Ovary (tissue), 7 donors: ENCODE measurements at regions not wholly inside any gene's neighbourhood (a gene's known extent, or its start where the extent isn't known, plus 50 kb on each side); places are given as distances from the start of the nearest gene placed in this dataset.

Source experiments
- DNase-seq, 5 donors: peaks; one replicate each; pipeline ENCODE4 v3.0.0-alpha.2; 2019 to 2020
- H3K27ac ChIP-seq, 2 donors: fragments of 200-600 bp; one replicate each; pipeline versions ENCODE4 v1.5.1 to v1.8.0; 2019 to 2022
- H3K27me3 ChIP-seq: fragments of 200-600 bp; one replicate; pipeline ENCODE4 v1.8.0; 2022
- H3K36me3 ChIP-seq: fragments of 200-600 bp; sonication (generic); one replicate; pipeline ENCODE4 v1.5.1; 2019
- H3K4me1 ChIP-seq: one replicate; pipeline ENCODE4 v1.8.1; 2013; ENCODE audit warnings: mild to moderate bottlenecking, moderate library complexity; ENCODE audit not compliant: insufficient read depth
- H3K4me3 ChIP-seq: fragments of 200-600 bp; sonication (generic); one replicate; pipeline ENCODE4 v1.5.1; 2017
- H3K9me3 ChIP-seq, 2 donors: fragments of 200-600 bp in 1 of 2; sonication (generic) in 1 of 2; one replicate each; pipeline versions ENCODE4 v1.5.1 to v1.8.1; 2013 to 2019; ENCODE audit warnings: mild to moderate bottlenecking in 1 of 2, moderate library complexity in 1 of 2
- EP300 ChIP-seq: sonication (generic); formaldehyde crosslinking; IDR thresholded peaks from one replicate; pipeline ENCODE4 v1.6.1; 2017; ENCODE audit warnings: antibody characterized with exemption
- POLR2A ChIP-seq: fragments of 450-650 bp; IDR thresholded peaks from one replicate; pipeline ENCODE4 v1.6.1; 2017; ENCODE audit warnings: antibody characterized with exemption, mild to moderate bottlenecking, moderate library complexity
- WGBS, 3 donors: extraction: QIAGEN DNeasy Blood & Tissue Kit in 1 of 3; methylation state at CpG; one replicate each; pipeline versions ENCODE4 v1.1.5 to v1.1.7; 2013 to 2017; 5-methylcytosine and 5-hydroxymethylcytosine counted together
- intact Hi-C, 4 donors: fragments of 100-400 bp; cut with DNase I; formaldehyde crosslinking; loops; one replicate each; pipeline versions ENCODE4 v1.11.0 to v1.15.1; 2022 to 2023
- TF ChIP-seq, protein P1 (sequence below), 3 donors: fragments of 450-650 bp in 2 of 3; fragments of 200-600 bp in 1 of 3; IDR thresholded peaks; one replicate each; pipeline versions ENCODE4 v1.5.1 to v1.8.0; 2016 to 2022; ENCODE audit warnings: antibody characterized with exemption in 3 of 3, mild to moderate bottlenecking in 1 of 3
- donor health status: DM: no; HTN: no; CAD: no; lungs with moderate emphysema.
- donor health status: DM: no; HTN: no; CAD: no.
- donor health status: Bipolar disorder and iron deficiency.
- donor health status: DM: no; HTN: no; CAD: no.
- donor health status: DM: yes; HTN: yes; CAD: no.

- 5 to 10% (median 7%) methylated on average over 10 of the region's 10 CpGs for WGBS, 3 donors
- TF ChIP-seq POLR2A (no peak), EP300 (no peak)
- TF ChIP-seq, protein P1, sequence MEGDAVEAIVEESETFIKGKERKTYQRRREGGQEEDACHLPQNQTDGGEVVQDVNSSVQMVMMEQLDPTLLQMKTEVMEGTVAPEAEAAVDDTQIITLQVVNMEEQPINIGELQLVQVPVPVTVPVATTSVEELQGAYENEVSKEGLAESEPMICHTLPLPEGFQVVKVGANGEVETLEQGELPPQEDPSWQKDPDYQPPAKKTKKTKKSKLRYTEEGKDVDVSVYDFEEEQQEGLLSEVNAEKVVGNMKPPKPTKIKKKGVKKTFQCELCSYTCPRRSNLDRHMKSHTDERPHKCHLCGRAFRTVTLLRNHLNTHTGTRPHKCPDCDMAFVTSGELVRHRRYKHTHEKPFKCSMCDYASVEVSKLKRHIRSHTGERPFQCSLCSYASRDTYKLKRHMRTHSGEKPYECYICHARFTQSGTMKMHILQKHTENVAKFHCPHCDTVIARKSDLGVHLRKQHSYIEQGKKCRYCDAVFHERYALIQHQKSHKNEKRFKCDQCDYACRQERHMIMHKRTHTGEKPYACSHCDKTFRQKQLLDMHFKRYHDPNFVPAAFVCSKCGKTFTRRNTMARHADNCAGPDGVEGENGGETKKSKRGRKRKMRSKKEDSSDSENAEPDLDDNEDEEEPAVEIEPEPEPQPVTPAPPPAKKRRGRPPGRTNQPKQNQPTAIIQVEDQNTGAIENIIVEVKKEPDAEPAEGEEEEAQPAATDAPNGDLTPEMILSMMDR (IDR thresholded peaks at IDR 0.05) = no peak
- Histone ChIP-seq H3K4me3 (peak overlapping the region; percentile 9), H3K27ac (peak overlapping the region; percentile 1 to 82), H3K36me3 (no peaks in the 10 kb centered on the region), H3K4me1 (peaks cover 9% of the 10 kb centered on the region), H3K9me3 (no peaks in the 10 kb centered on the region), H3K27me3 (no peaks in the 10 kb centered on the region)
- peak in 1 of 5 donors; percentile 16 for DNase-seq
- intact Hi-C loops = no loop called here
Measured at GRCh38 chr3:24042174-24043059, 97.3 kb downstream of the NR1D2 start.

DNA sequence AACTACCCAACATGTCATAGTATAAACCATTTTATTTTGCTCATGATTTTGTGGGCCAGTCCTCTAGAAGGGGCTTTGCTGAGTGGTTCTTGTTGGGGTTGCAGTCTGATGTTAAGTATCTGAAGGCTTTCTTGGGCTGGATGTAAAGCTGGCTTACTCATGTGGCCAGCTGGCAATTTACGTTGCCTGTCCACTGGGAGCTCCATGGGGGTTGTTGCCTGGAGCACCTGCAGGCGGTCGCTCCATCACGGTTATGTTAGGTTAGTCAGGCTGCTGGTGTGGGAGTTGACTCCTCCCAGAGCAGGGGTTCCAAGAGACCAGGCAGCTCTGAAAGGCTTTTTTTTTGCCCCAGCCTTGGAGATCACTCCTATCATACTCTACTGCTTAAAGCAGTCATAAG, 98.1 kb downstream of the NR1D2 start:
- no peaks in the 10 kb centered on the region for H3K27me3 ChIP-seq
- TF ChIP-seq POLR2A (no peak), EP300 (no peak)
- TF ChIP-seq, protein P1 (IDR thresholded peaks at IDR 0.05) = no peak
- H3K4me1 ChIP-seq = peaks cover 12% of the 10 kb centered on the region
- H3K27ac ChIP-seq = peak overlapping the region; percentile 1 to 82
- 80 to 84% (median 82%) methylated on average over 4 of the region's 4 CpGs for WGBS, 3 donors
- peak in 1 of 5 donors; percentile 35 for DNase-seq
- intact Hi-C loops = no loop called here
- H3K9me3 ChIP-seq = no peaks in the 10 kb centered on the region
- no peak overlapping the region for H3K4me3 ChIP-seq
- no peaks in the 10 kb centered on the region for H3K36me3 ChIP-seq

DNA sequence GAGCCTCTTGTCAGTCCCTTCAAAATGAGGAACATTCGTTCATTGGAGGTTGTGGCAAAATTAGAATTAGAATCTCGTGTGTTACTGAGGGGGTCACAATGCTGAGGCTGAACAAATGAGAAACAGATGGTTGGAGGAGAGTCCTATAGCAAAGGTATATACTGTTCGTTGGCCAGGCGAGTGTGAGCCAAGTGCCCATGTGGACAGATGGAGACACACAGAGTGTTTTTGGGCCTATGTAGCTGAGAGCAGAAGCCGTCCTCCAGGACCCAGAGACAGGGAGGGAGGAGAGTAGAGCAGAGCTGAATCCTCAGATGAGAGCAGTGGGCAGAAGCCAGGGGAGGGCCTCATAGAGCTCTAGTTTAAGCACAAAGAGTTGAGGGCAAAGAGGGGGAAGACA, 98.9 kb downstream of the NR1D2 start:
- Histone ChIP-seq H3K9me3 (no peaks in the 10 kb centered on the region), H3K36me3 (no peaks in the 10 kb centered on the region), H3K27ac (no peak overlapping the region), H3K4me3 (no peak overlapping the region), H3K4me1 (peaks cover 16% of the 10 kb centered on the region), H3K27me3 (no peaks in the 10 kb centered on the region)
- no peak for DNase-seq
- intact Hi-C loops = no loop called here
- WGBS, 3 donors = 92 to 98% (median 98%) methylated on average over 5 of the region's 5 CpGs
- TF ChIP-seq, protein P1 (IDR thresholded peaks at IDR 0.05) = no peak
- TF ChIP-seq EP300 = no peak
- TF ChIP-seq POLR2A = no peak

DNA sequence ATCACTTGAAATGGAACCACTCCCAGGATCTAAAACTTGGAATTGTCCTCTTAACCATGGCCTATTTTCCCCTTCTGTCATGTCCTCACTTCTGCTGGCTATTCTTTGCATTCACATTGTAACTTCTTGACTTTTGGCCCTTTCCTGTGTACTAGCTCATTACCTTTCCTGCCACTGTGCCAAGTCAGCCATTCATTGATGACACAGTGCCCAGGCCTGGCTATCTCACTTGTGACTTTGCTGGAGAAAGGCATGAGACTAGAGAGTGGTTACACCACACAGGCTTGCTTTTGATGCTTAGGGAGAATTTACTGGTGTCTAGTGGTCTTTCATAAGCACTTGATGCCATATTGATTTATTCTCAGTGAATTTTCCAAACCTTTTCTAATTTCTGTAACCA, 101.1 kb downstream of the NR1D2 start:
- intact Hi-C loops = no loop called here
- DNase-seq = no peak
- Histone ChIP-seq H3K36me3 (no peaks in the 10 kb centered on the region), H3K9me3 (no peaks in the 10 kb centered on the region), H3K4me3 (no peak overlapping the region), H3K27me3 (no peaks in the 10 kb centered on the region), H3K4me1 (peaks cover 17% of the 10 kb centered on the region), H3K27ac (no peak overlapping the region)
- TF ChIP-seq, protein P1 (IDR thresholded peaks at IDR 0.05) = no peak
- TF ChIP-seq POLR2A = no peak
- no peak for TF ChIP-seq EP300
